ENCODE measurements at regions not wholly inside any gene's neighbourhood (a gene's known extent, or its start where the extent isn't known, plus 50 kb on each side); places are given as distances from the start of the nearest gene placed in this dataset.
"Not testable (repeated sequence)": the region's sequence is repeated elsewhere in the genome, so short reads cannot be mapped to it uniquely, and the experiment has no call there.

- H3K4me3 ChIP-seq (replicated peaks; ENCODE audit: low read depth, low read length): no peak overlapping the region
- no peak for DNase-seq (ENCODE audit: low read depth)
- TF ChIP-seq, protein P1, sequence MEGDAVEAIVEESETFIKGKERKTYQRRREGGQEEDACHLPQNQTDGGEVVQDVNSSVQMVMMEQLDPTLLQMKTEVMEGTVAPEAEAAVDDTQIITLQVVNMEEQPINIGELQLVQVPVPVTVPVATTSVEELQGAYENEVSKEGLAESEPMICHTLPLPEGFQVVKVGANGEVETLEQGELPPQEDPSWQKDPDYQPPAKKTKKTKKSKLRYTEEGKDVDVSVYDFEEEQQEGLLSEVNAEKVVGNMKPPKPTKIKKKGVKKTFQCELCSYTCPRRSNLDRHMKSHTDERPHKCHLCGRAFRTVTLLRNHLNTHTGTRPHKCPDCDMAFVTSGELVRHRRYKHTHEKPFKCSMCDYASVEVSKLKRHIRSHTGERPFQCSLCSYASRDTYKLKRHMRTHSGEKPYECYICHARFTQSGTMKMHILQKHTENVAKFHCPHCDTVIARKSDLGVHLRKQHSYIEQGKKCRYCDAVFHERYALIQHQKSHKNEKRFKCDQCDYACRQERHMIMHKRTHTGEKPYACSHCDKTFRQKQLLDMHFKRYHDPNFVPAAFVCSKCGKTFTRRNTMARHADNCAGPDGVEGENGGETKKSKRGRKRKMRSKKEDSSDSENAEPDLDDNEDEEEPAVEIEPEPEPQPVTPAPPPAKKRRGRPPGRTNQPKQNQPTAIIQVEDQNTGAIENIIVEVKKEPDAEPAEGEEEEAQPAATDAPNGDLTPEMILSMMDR (IDR thresholded peaks at IDR 0.05; ENCODE audit: low read length, missing control alignments): no peak
Observed at GRCh38 chr11:39542460-39542859, 1917.0 kb downstream of the LRRC4C start.

DNA sequence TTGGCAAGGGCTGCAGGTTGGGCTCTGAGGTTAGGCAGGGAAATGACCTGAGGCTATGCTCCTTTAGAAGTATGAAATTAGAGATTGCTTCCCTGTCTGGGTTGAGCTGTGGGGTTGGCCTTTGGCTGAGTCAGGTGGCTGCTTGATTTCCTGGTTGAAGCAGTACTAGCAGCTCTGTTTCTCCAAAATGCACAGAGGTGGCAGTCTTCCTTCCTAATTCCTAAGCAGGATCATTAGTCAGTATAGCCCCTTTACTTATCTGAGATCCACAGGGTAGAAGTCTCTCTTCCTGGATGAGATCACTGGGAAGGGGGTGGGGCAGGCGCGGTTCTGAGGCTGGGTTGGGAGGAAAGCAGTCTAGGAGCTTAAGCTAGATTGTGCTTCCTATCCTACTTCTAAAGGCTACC lies 1917.5 kb downstream of the LRRC4C start:
- TF ChIP-seq, protein P1 (IDR thresholded peaks at IDR 0.05; ENCODE audit: low read length, missing control alignments): no peak
- no peak for DNase-seq (ENCODE audit: low read depth)
- H3K4me3 ChIP-seq (replicated peaks; ENCODE audit: low read depth, low read length): no peak overlapping the region

DNA sequence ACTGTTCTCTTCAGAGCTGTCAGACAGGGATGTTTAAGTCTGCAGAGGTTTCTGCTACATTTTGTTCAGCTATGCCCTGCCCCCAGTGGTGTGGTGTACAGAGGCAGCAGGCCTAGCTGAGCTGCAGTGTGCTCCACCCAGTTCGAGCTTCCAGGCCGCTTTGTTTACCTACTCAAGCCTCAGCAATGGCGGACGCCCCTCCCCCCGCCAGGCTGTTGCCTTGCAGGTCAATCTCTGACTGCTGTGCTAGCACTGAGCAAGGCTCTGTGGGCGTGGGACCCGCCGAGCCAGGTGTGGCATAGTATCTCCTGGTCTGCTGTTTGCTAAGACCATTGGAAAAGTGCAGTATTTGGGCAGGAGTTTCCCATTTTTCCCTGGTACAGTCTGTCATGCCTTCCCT lies 1923.1 kb downstream of the LRRC4C start:
- DNase-seq (ENCODE audit: low read depth); H3K4me3 ChIP-seq (replicated peaks; ENCODE audit: low read depth, low read length): not testable (repeated sequence)
